SKM-1 (cell line): ENCODE measurements at regions not wholly inside any gene's neighbourhood (a gene's known extent, or its start where the extent isn't known, plus 50 kb on each side); places are given as distances from the start of the nearest gene placed in this dataset.

Source experiments
- DNase-seq: peaks from one replicate; lab custom pipeline; 2025; ENCODE audit not compliant: unreplicated experiment; lab: John Stamatoyannopoulos, UW

DNA sequence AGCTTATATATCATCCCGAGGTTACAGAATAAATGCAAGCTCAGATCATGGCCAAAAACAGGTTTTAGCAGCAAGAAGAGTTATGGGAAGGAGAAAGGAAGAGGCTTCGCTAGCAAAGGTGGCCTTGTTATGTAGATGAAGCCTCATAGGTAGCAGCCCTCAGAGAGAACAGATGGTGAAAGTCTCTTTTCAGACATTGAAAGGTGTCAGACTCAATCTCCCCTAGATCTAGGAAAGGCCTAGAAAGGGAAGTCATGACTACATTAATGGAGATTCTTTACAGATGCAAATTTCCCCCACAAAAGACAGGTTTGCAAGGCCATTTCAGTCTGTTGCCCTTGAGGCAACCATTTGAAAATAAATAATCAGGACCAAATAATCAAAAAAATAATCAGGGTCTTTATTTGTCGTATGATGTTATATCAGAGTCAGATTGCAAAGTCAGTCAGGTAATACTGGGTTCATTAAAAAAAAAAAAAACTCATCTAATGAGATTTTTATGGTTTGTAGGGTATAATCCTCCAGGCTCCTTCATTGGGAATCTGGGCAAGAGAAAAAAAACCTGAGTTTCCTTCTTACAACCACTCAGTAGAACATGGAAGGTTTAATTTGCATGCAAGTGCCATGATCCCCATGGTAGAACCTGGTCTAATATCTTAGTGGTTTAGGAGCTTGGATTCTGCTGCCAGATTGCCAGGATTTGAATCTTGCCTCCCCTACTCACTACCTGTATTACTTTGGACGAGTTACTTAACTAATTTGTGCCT is 50.8 kb upstream of the HTR2A start:
- no peak for DNase-seq
